A673 (cell line): ENCODE measurements at regions not wholly inside any gene's neighbourhood (a gene's known extent, or its start where the extent isn't known, plus 50 kb on each side); places are given as distances from the start of the nearest gene placed in this dataset.
"Not testable (repeated sequence)": the region's sequence is repeated elsewhere in the genome, so short reads cannot be mapped to it uniquely, and the experiment has no call there.

Source experiments
- EZH2 ChIP-seq: fragments of 200-600 bp; sonication (generic); IDR thresholded peaks from 2 replicates; pipeline ENCODE4 v1.6.1; 2017; ENCODE audit warnings: borderline replicate concordance, low read depth, mild to moderate bottlenecking, mixed read lengths, antibody characterized with exemption, low read length; ENCODE audit not compliant: poor library complexity, severe bottlenecking
- TF ChIP-seq, protein P1 (sequence below): fragments of 300-800, 200-600 bp; sonication (generic); conservative IDR thresholded peaks from 2 replicates; pipeline ENCODE4 v1.5.1; 2017; ENCODE audit warnings: low read depth, mild to moderate bottlenecking, antibody characterized with exemption, low read length, moderate library complexity, mixed read lengths

GRCh38 chr7:65794671-65795391, 78.0 kb upstream of the VKORC1L1 start:
- TF ChIP-seq, protein P1, sequence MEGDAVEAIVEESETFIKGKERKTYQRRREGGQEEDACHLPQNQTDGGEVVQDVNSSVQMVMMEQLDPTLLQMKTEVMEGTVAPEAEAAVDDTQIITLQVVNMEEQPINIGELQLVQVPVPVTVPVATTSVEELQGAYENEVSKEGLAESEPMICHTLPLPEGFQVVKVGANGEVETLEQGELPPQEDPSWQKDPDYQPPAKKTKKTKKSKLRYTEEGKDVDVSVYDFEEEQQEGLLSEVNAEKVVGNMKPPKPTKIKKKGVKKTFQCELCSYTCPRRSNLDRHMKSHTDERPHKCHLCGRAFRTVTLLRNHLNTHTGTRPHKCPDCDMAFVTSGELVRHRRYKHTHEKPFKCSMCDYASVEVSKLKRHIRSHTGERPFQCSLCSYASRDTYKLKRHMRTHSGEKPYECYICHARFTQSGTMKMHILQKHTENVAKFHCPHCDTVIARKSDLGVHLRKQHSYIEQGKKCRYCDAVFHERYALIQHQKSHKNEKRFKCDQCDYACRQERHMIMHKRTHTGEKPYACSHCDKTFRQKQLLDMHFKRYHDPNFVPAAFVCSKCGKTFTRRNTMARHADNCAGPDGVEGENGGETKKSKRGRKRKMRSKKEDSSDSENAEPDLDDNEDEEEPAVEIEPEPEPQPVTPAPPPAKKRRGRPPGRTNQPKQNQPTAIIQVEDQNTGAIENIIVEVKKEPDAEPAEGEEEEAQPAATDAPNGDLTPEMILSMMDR = not testable (repeated sequence)
- TF ChIP-seq EZH2 = not testable (repeated sequence)
